ENCODE measurements at regions not wholly inside any gene's neighbourhood (a gene's known extent, or its start where the extent isn't known, plus 50 kb on each side); places are given as distances from the start of the nearest gene placed in this dataset.
"Not testable (repeated sequence)": the region's sequence is repeated elsewhere in the genome, so short reads cannot be mapped to it uniquely, and the experiment has no call there.

- WGBS (ENCODE audit: insufficient coverage), result no CpG with 5 or more reads among the region's 3 CpGs
- not testable (repeated sequence) for H3K27ac Mint-ChIP-seq
- peaks cover 31 to 41% of the 10 kb centered on the region in 2 donors for H3K27me3 Mint-ChIP-seq
These were observed 133.6 kb downstream of the GPR85 start for GRCh38 chr7:112953031-112953430.

GRCh38 chr7:112951070-112951469 lies 135.6 kb downstream of the GPR85 start:
- H3K27ac ChIP-seq (ENCODE audit: low read length), result no peak overlapping the region
- DNase-seq, result no peak
- Mint-ChIP-seq H3K4me1 (no peaks in the 10 kb centered on the region), H3K4me3 (no peak overlapping the region), H3K27ac (no peak overlapping the region), H3K9me3 (no peaks in the 10 kb centered on the region), H3K27me3 (peaks cover 22 to 41% of the 10 kb centered on the region in 2 donors), H3K36me3 (no peaks in the 10 kb centered on the region)
- WGBS (ENCODE audit: insufficient coverage), result 57% methylated on average over 2 of the region's 4 CpGs
- CTCF ChIA-PET, result no interaction called here
- H3K4me1 ChIP-seq (ENCODE audit: control insufficient read depth in 1 of 2, extremely low read depth in 1 of 2, insufficient read depth in 2 of 2, low read length in 2 of 2), result no peaks in the 10 kb centered on the region
- no peaks in the 10 kb centered on the region for H3K9me3 ChIP-seq
- no peaks in the 10 kb centered on the region for H3K36me3 ChIP-seq (ENCODE audit: control insufficient read depth in 2 of 2, extremely low read depth in 1 of 2, insufficient read depth in 1 of 2, low read length in 1 of 2)
- POLR2A ChIA-PET, result no interaction called here
- ATAC-seq (replicated peaks in 1 of 4), result no peak
- peaks cover 2 to 5% of the 10 kb centered on the region in 2 experiments for H3K27me3 ChIP-seq (replicated peaks in 1 of 2; ENCODE audit: control insufficient read depth in 2 of 2, extremely low read depth in 1 of 2, insufficient read depth in 2 of 2, low read length in 1 of 2)
- no peak overlapping the region for H3K4me3 ChIP-seq (ENCODE audit: control insufficient read depth in 1 of 2, extremely low read depth in 1 of 2, low read length in 1 of 2)

More at GRCh38 chr7:112953031-112953430, 133.6 kb downstream of the GPR85 start:
- CTCF ChIA-PET; H3K36me3 Mint-ChIP-seq; H3K36me3 ChIP-seq (ENCODE audit: control insufficient read depth in 2 of 2, extremely low read depth in 1 of 2, insufficient read depth in 1 of 2, low read length in 1 of 2); H3K4me1 ChIP-seq (ENCODE audit: control insufficient read depth in 1 of 2, extremely low read depth in 1 of 2, insufficient read depth in 2 of 2, low read length in 2 of 2); H3K4me1 Mint-ChIP-seq; H3K9me3 ChIP-seq; H3K9me3 Mint-ChIP-seq; H3K4me3 ChIP-seq (ENCODE audit: control insufficient read depth in 1 of 2, extremely low read depth in 1 of 2, low read length in 1 of 2); H3K27me3 ChIP-seq (replicated peaks in 1 of 2; ENCODE audit: control insufficient read depth in 2 of 2, extremely low read depth in 1 of 2, insufficient read depth in 2 of 2, low read length in 1 of 2); H3K27ac ChIP-seq (ENCODE audit: low read length); ATAC-seq (replicated peaks in 1 of 4); H3K4me3 Mint-ChIP-seq; DNase-seq; POLR2A ChIA-PET: not testable (repeated sequence)

- POLR2A ChIA-PET; H3K4me3 ChIP-seq (ENCODE audit: control insufficient read depth in 1 of 2, extremely low read depth in 1 of 2, low read length in 1 of 2); H3K27ac ChIP-seq (ENCODE audit: low read length); H3K36me3 ChIP-seq (ENCODE audit: control insufficient read depth in 2 of 2, extremely low read depth in 1 of 2, insufficient read depth in 1 of 2, low read length in 1 of 2); H3K27me3 ChIP-seq (replicated peaks in 1 of 2; ENCODE audit: control insufficient read depth in 2 of 2, extremely low read depth in 1 of 2, insufficient read depth in 2 of 2, low read length in 1 of 2); ATAC-seq (replicated peaks in 1 of 4); H3K4me3 Mint-ChIP-seq; CTCF ChIA-PET; H3K36me3 Mint-ChIP-seq; DNase-seq; H3K4me1 Mint-ChIP-seq; H3K27ac Mint-ChIP-seq; H3K4me1 ChIP-seq (ENCODE audit: control insufficient read depth in 1 of 2, extremely low read depth in 1 of 2, insufficient read depth in 2 of 2, low read length in 2 of 2); H3K9me3 Mint-ChIP-seq; H3K9me3 ChIP-seq: not testable (repeated sequence)
- peaks cover 28 to 48% of the 10 kb centered on the region in 2 donors for H3K27me3 Mint-ChIP-seq
- 42% methylated on average over 2 of the region's 4 CpGs for WGBS (ENCODE audit: insufficient coverage)
These were observed 136.9 kb downstream of the GPR85 start for GRCh38 chr7:112949682-112950081.

GRCh38 chr7:112946350-112946749 lies 140.3 kb downstream of the GPR85 start:
- Mint-ChIP-seq H3K4me1 (no peaks in the 10 kb centered on the region), H3K27ac (no peak overlapping the region), H3K36me3 (no peaks in the 10 kb centered on the region), H3K27me3 (peaks cover 28 to 44% of the 10 kb centered on the region in 2 donors), H3K4me3 (no peak overlapping the region), H3K9me3 (no peaks in the 10 kb centered on the region)
- peaks cover 5% of the 10 kb centered on the region in 2 experiments for H3K27me3 ChIP-seq (replicated peaks in 1 of 2; ENCODE audit: control insufficient read depth in 2 of 2, extremely low read depth in 1 of 2, insufficient read depth in 2 of 2, low read length in 1 of 2)
- H3K36me3 ChIP-seq (ENCODE audit: control insufficient read depth in 2 of 2, extremely low read depth in 1 of 2, insufficient read depth in 1 of 2, low read length in 1 of 2), result no peaks in the 10 kb centered on the region
- H3K9me3 ChIP-seq, result no peaks in the 10 kb centered on the region
- DNase-seq (no peak), ATAC-seq (replicated peaks in 1 of 4) (no peak)
- no peaks in the 10 kb centered on the region for H3K4me1 ChIP-seq (ENCODE audit: control insufficient read depth in 1 of 2, extremely low read depth in 1 of 2, insufficient read depth in 2 of 2, low read length in 2 of 2)
- CTCF ChIA-PET, result no interaction called here
- no peak overlapping the region for H3K27ac ChIP-seq (ENCODE audit: low read length)
- WGBS (ENCODE audit: insufficient coverage), result 80% methylated on average over 1 of the region's 2 CpGs
- no peak overlapping the region for H3K4me3 ChIP-seq (ENCODE audit: control insufficient read depth in 1 of 2, extremely low read depth in 1 of 2, low read length in 1 of 2)
- POLR2A ChIA-PET, result interaction anchor here in 1 of 2 donors (0.6 kb wide), 1 partner anchor 549 kb away, joined by 3 read pairs; no protein-coding TSS in a partner anchor

GRCh38 chr7:112945046-112945445 lies 141.6 kb downstream of the GPR85 start:
- peaks cover 23 to 34% of the 10 kb centered on the region in 2 donors for H3K27me3 Mint-ChIP-seq
- ChIA-PET CTCF (no interaction called here), POLR2A (no interaction called here)
- Histone ChIP-seq H3K36me3 (ENCODE audit: control insufficient read depth in 2 of 2, extremely low read depth in 1 of 2, insufficient read depth in 1 of 2, low read length in 1 of 2) (no peaks in the 10 kb centered on the region), H3K27me3 (replicated peaks in 1 of 2; ENCODE audit: control insufficient read depth in 2 of 2, extremely low read depth in 1 of 2, insufficient read depth in 2 of 2, low read length in 1 of 2) (peaks cover 5% of the 10 kb centered on the region in 2 experiments), H3K4me1 (ENCODE audit: control insufficient read depth in 1 of 2, extremely low read depth in 1 of 2, insufficient read depth in 2 of 2, low read length in 2 of 2) (peaks cover 6 to 7% of the 10 kb centered on the region in 2 experiments), H3K4me3 (ENCODE audit: control insufficient read depth in 1 of 2, extremely low read depth in 1 of 2, low read length in 1 of 2) (no peak overlapping the region), H3K27ac (ENCODE audit: low read length) (no peak overlapping the region), H3K9me3 (no peaks in the 10 kb centered on the region)
- no peaks in the 10 kb centered on the region for H3K36me3 Mint-ChIP-seq
- DNase-seq, result no peak
- H3K4me3 Mint-ChIP-seq, result no peak overlapping the region
- no peak for ATAC-seq (replicated peaks in 1 of 4)
- peaks cover 10 to 12% (median 10%) of the 10 kb centered on the region in 3 donors for H3K4me1 Mint-ChIP-seq
- no CpG with 5 or more reads among the region's 3 CpGs for WGBS (ENCODE audit: insufficient coverage)
- no peaks in the 10 kb centered on the region for H3K9me3 Mint-ChIP-seq
- H3K27ac Mint-ChIP-seq, result no peak overlapping the region

- H3K4me1 Mint-ChIP-seq, result peaks cover 22 to 24% (median 22%) of the 10 kb centered on the region in 3 donors
- no peak overlapping the region for H3K27ac Mint-ChIP-seq
- Histone ChIP-seq H3K4me1 (ENCODE audit: control insufficient read depth in 1 of 2, extremely low read depth in 1 of 2, insufficient read depth in 2 of 2, low read length in 2 of 2) (peaks cover 14 to 15% of the 10 kb centered on the region in 2 experiments), H3K27me3 (replicated peaks in 1 of 2; ENCODE audit: control insufficient read depth in 2 of 2, extremely low read depth in 1 of 2, insufficient read depth in 2 of 2, low read length in 1 of 2) (peaks cover 0 to 3% of the 10 kb centered on the region in 2 experiments), H3K9me3 (no peaks in the 10 kb centered on the region), H3K27ac (ENCODE audit: low read length) (no peak overlapping the region), H3K36me3 (ENCODE audit: control insufficient read depth in 2 of 2, extremely low read depth in 1 of 2, insufficient read depth in 1 of 2, low read length in 1 of 2) (no peaks in the 10 kb centered on the region), H3K4me3 (ENCODE audit: control insufficient read depth in 1 of 2, extremely low read depth in 1 of 2, low read length in 1 of 2) (no peak overlapping the region)
- H3K9me3 Mint-ChIP-seq, result no peaks in the 10 kb centered on the region
- no peak overlapping the region for H3K4me3 Mint-ChIP-seq
- H3K27me3 Mint-ChIP-seq, result peaks cover 13 to 21% of the 10 kb centered on the region in 2 donors
- no CpG with 5 or more reads among the region's 1 CpG for WGBS (ENCODE audit: insufficient coverage)
- ChIA-PET POLR2A (no interaction called here), CTCF (no interaction called here)
- H3K36me3 Mint-ChIP-seq, result no peaks in the 10 kb centered on the region
- ATAC-seq (replicated peaks in 1 of 4), result no peak
- DNase-seq, result no peak
These were observed 143.6 kb downstream of the GPR85 start for GRCh38 chr7:112942981-112943380.

- H3K9me3 Mint-ChIP-seq; DNase-seq; CTCF ChIA-PET; ATAC-seq (replicated peaks in 1 of 4); H3K9me3 ChIP-seq; H3K36me3 ChIP-seq (ENCODE audit: control insufficient read depth in 2 of 2, extremely low read depth in 1 of 2, insufficient read depth in 1 of 2, low read length in 1 of 2); H3K4me3 Mint-ChIP-seq; POLR2A ChIA-PET; H3K27ac ChIP-seq (ENCODE audit: low read length); H3K4me3 ChIP-seq (ENCODE audit: control insufficient read depth in 1 of 2, extremely low read depth in 1 of 2, low read length in 1 of 2); H3K36me3 Mint-ChIP-seq; H3K27me3 ChIP-seq (replicated peaks in 1 of 2; ENCODE audit: control insufficient read depth in 2 of 2, extremely low read depth in 1 of 2, insufficient read depth in 2 of 2, low read length in 1 of 2); H3K27ac Mint-ChIP-seq: not testable (repeated sequence)
- H3K27me3 Mint-ChIP-seq, result peaks cover 13 to 16% of the 10 kb centered on the region in 2 donors
- peaks cover 15 to 19% of the 10 kb centered on the region in 2 experiments for H3K4me1 ChIP-seq (ENCODE audit: control insufficient read depth in 1 of 2, extremely low read depth in 1 of 2, insufficient read depth in 2 of 2, low read length in 2 of 2)
- H3K4me1 Mint-ChIP-seq, result peaks cover 28 to 29% (median 29%) of the 10 kb centered on the region in 3 donors
- WGBS (ENCODE audit: insufficient coverage), result 100% methylated on average over 2 of the region's 6 CpGs
These were observed 144.5 kb downstream of the GPR85 start for GRCh38 chr7:112942125-112942524.

All from T-cell (primary cell).